WI38 (cell line): ENCODE measurements at regions not wholly inside any gene's neighbourhood (a gene's known extent, or its start where the extent isn't known, plus 50 kb on each side); places are given as distances from the start of the nearest gene placed in this dataset.

ENCODE experiments used
- H3K4me3 ChIP-seq: 2 replicates; pipeline ENCODE4 v1.5.1; 2011; ENCODE audit warnings: low read depth, mild to moderate bottlenecking, control low read depth, low read length
- TF ChIP-seq, protein P1 (sequence below): IDR thresholded peaks from 2 replicates; pipeline ENCODE4 v1.5.1; 2012; ENCODE audit warnings: low read depth, mild to moderate bottlenecking, control low read depth, low read length

DNA sequence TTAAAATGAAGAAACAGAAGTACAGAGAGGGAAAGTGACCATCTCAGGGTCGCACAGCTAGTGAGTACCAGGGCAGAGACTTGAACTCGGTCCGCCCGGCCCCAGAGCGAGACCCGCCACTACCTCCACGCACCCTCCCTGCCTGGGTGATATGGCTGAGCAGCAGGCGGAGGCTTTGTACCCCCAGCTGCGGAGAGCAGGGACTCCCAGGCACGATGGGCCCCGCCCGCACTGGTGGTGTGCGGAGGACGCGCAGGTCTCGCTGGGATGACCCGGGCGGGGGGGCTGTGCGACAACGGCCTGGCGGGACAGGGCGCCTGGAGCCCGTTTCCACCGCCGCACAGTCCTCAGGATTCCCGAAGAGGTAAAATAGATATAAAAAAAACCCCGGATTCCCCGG is 64.7 kb upstream of the LARP1 start:
- H3K4me3 ChIP-seq, result no peak overlapping the region
- TF ChIP-seq, protein P1, sequence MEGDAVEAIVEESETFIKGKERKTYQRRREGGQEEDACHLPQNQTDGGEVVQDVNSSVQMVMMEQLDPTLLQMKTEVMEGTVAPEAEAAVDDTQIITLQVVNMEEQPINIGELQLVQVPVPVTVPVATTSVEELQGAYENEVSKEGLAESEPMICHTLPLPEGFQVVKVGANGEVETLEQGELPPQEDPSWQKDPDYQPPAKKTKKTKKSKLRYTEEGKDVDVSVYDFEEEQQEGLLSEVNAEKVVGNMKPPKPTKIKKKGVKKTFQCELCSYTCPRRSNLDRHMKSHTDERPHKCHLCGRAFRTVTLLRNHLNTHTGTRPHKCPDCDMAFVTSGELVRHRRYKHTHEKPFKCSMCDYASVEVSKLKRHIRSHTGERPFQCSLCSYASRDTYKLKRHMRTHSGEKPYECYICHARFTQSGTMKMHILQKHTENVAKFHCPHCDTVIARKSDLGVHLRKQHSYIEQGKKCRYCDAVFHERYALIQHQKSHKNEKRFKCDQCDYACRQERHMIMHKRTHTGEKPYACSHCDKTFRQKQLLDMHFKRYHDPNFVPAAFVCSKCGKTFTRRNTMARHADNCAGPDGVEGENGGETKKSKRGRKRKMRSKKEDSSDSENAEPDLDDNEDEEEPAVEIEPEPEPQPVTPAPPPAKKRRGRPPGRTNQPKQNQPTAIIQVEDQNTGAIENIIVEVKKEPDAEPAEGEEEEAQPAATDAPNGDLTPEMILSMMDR, result no peak

DNA sequence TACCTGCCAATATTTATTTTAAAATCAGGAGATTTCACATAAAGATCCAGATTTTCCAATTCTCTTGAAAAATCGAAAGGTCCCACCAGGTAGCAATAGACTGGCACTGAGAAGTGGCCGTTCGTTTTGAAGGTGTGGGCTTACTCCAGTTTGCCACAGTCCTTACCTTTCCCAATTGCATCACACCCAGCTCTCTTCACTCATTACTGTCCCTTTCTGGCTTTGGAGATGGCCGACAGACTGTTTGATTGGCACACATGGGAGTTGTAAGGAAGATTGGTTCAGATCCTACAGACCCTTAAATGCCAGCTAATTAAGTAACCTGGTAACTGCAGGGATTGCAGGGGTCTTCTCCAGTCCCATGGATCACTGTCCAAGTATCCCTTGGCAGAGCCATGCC is 68.7 kb upstream of the LARP1 start:
- TF ChIP-seq, protein P1, result no peak

GRCh38 chr5:154683101-154683880 is 71.9 kb upstream of the LARP1 start:
- TF ChIP-seq, protein P1, result no peak
- H3K4me3 ChIP-seq, result peak overlapping the region; percentile 55

More for the DNA sequence above, 68.7 kb upstream of the LARP1 start:
- H3K4me3 ChIP-seq, result no peak overlapping the region

DNA sequence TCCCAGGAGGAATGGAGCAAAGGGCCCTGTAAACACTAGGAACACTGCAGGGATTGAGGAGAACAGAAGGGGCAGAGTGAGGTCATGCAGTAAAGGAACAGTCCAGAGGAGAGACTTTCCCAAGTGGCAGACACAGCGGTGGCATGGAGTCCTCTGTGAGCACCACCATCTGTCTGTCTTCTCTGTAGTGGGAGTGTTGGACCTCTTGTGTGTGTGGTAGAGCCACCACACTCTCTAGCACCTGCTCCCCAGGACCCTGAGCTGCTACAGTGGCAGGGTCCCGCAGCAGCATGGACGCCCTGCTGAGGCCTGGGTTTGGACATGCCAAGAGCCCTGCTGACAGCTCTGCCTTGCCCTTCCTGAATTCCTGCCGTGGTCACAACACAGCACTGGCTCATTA is 75.7 kb upstream of the LARP1 start:
- TF ChIP-seq, protein P1, result no peak
- H3K4me3 ChIP-seq, result no peak overlapping the region

DNA sequence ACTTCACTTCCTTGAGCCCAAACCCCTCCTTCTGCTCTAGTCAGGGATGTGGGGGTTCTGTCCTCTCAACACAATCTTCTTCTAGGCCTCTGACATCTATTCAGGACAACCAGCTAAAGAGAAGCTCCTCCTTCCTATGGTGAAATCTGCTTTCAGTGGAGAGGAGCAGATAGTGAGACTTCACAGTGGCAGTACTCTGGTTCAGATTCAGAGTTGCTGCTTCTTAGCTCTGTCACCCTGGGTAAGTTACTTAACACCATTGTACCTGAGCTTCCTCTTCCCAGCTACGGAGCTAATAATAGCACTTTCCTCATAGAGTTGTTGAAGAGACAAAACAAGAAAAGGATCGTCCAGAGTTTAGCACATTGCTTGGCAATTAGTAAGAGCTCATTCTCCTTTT is 77.3 kb upstream of the LARP1 start:
- TF ChIP-seq, protein P1, result no peak
- H3K4me3 ChIP-seq, result no peak overlapping the region

- TF ChIP-seq, protein P1, result no peak
- H3K4me3 ChIP-seq, result no peak overlapping the region
Measured at GRCh38 chr5:154676508-154676907, 78.7 kb upstream of the LARP1 start.

- TF ChIP-seq, protein P1, result no peak
- H3K4me3 ChIP-seq, result no peak overlapping the region
Measured at GRCh38 chr5:154674029-154674428, 81.1 kb upstream of the LARP1 start.
